NCI-H146 treated with DMSO at 0.1 percent for 48 hours (cell line): ENCODE measurements at regions not wholly inside any gene's neighbourhood (a gene's known extent, or its start where the extent isn't known, plus 50 kb on each side); places are given as distances from the start of the nearest gene placed in this dataset.

Experiments
- DNase-seq: peaks from one replicate; lab custom pipeline; 2025; ENCODE audit not compliant: unreplicated experiment; lab: John Stamatoyannopoulos, UW

- no peak for DNase-seq
These were observed 272.4 kb upstream of the MYO3A start for GRCh38 chr10:25661632-25662031.

- DNase-seq: no peak
These were observed 267.8 kb upstream of the MYO3A start for GRCh38 chr10:25666276-25666675.

GRCh38 chr10:25675204-25675603 lies 258.8 kb upstream of the MYO3A start:
- DNase-seq: no peak

- DNase-seq: no peak
These were observed 258.4 kb upstream of the MYO3A start for GRCh38 chr10:25675615-25676014.

GRCh38 chr10:25678220-25678619 lies 255.8 kb upstream of the MYO3A start:
- no peak for DNase-seq

- no peak for DNase-seq
These were observed 255.4 kb upstream of the MYO3A start for GRCh38 chr10:25678666-25679065.

GRCh38 chr10:25682203-25682851 lies 251.7 kb upstream of the MYO3A start:
- peak; percentile 54 for DNase-seq

GRCh38 chr10:25683344-25683743 lies 250.7 kb upstream of the MYO3A start:
- no peak for DNase-seq

GRCh38 chr10:25687521-25687920 lies 246.5 kb upstream of the MYO3A start:
- DNase-seq: no peak

- DNase-seq: no peak
These were observed 244.5 kb upstream of the MYO3A start for GRCh38 chr10:25689346-25690100.

GRCh38 chr10:25692761-25693160 lies 241.3 kb upstream of the MYO3A start:
- no peak for DNase-seq

GRCh38 chr10:25694206-25694933 lies 239.7 kb upstream of the MYO3A start:
- DNase-seq: no peak

GRCh38 chr10:25694971-25695370 lies 239.1 kb upstream of the MYO3A start:
- DNase-seq: no peak

GRCh38 chr10:25695586-25695985 lies 238.4 kb upstream of the MYO3A start:
- no peak for DNase-seq

- no peak for DNase-seq
These were observed 237.9 kb upstream of the MYO3A start for GRCh38 chr10:25696013-25696708.

GRCh38 chr10:25697412-25697811 lies 236.6 kb upstream of the MYO3A start:
- no peak for DNase-seq

GRCh38 chr10:25698638-25699037 lies 235.4 kb upstream of the MYO3A start:
- DNase-seq: no peak

- no peak for DNase-seq
These were observed 234.4 kb upstream of the MYO3A start for GRCh38 chr10:25699631-25700030.

GRCh38 chr10:25701652-25702051 lies 232.4 kb upstream of the MYO3A start:
- DNase-seq: no peak

GRCh38 chr10:25704622-25705021 lies 229.4 kb upstream of the MYO3A start:
- no peak for DNase-seq

- no peak for DNase-seq
These were observed 226.5 kb upstream of the MYO3A start for GRCh38 chr10:25707572-25707971.
